ENCODE measurements at regions not wholly inside any gene's neighbourhood (a gene's known extent, or its start where the extent isn't known, plus 50 kb on each side); places are given as distances from the start of the nearest gene placed in this dataset.

- no peak for TF ChIP-seq USF2 (IDR thresholded peaks at IDR 0.05; ENCODE audit: borderline replicate concordance, low read depth, low read length)
- TF ChIP-seq TEAD4 (IDR thresholded peaks at IDR 0.05; ENCODE audit: borderline replicate concordance, insufficient read depth), result no peak
- no peak for TF ChIP-seq MXI1 (IDR thresholded peaks at IDR 0.05; ENCODE audit: low read depth, low read length)
- no peak for TF ChIP-seq POLR2AphosphoS5 (IDR thresholded peaks at IDR 0.05; ENCODE audit: low read depth, low read length)
- TF ChIP-seq EP300 (IDR thresholded peaks at IDR 0.05; ENCODE audit: borderline replicate concordance in 1 of 2, low read depth in 1 of 2, low read length in 1 of 2), result no peak
- TF ChIP-seq CTCF (IDR thresholded peaks at IDR 0.05), result no peak
- no peak for TF ChIP-seq SIN3A (IDR thresholded peaks at IDR 0.05; ENCODE audit: borderline replicate concordance, low read depth, low read length)
- no peak for TF ChIP-seq MEF2A (IDR thresholded peaks at IDR 0.05; ENCODE audit: borderline replicate concordance, low read depth)
- no peak for TF ChIP-seq YY1 (IDR thresholded peaks at IDR 0.05; ENCODE audit: low read depth)
- no peak for TF ChIP-seq ZBTB33 (IDR thresholded peaks at IDR 0.05; ENCODE audit: borderline replicate concordance, low read depth)
- no peak for TF ChIP-seq NRF1 (IDR thresholded peaks at IDR 0.05; ENCODE audit: low read depth, low read length)
- TF ChIP-seq REST (IDR thresholded peaks at IDR 0.05; ENCODE audit: low read depth, low read length), result no peak
- no peak for TF ChIP-seq SMC3 (IDR thresholded peaks at IDR 0.05; ENCODE audit: low read depth, low read length)
- TF ChIP-seq FOXJ3 (CRISPR knock-in tag; IDR thresholded peaks at IDR 0.05), result no peak
These were observed 287.8 kb downstream of the RPS24 start for GRCh38 chr10:78321500-78321899.
